ENCODE measurements at regions not wholly inside any gene's neighbourhood (a gene's known extent, or its start where the extent isn't known, plus 50 kb on each side); places are given as distances from the start of the nearest gene placed in this dataset.

GRCh38 chr3:124483915-124484470, 246.3 kb upstream of the UMPS start:
- no peak for TF ChIP-seq CTCF (conservative IDR thresholded peaks at IDR 0.05; ENCODE audit: low read length)
- no peak overlapping the region for H3K4me3 ChIP-seq (ENCODE audit: low read length)
- peak; percentile 25 for DNase-seq (ENCODE audit: low read depth)

GRCh38 chr3:124486324-124486723, 243.9 kb upstream of the UMPS start:
- DNase-seq (ENCODE audit: low read depth): peak; percentile 5
- H3K4me3 ChIP-seq (ENCODE audit: low read length): no peak overlapping the region
- 0 out of 2 replicates have a peak, but pooled peaks have one; percentile 11 for TF ChIP-seq CTCF (conservative IDR thresholded peaks at IDR 0.05; ENCODE audit: low read length)

- TF ChIP-seq CTCF (conservative IDR thresholded peaks at IDR 0.05; ENCODE audit: low read length): no peak
- H3K4me3 ChIP-seq (ENCODE audit: low read length): no peak overlapping the region
Observed at GRCh38 chr3:124489506-124489905, 240.7 kb upstream of the UMPS start.

GRCh38 chr3:124491098-124491497, 239.2 kb upstream of the UMPS start:
- H3K4me3 ChIP-seq (ENCODE audit: low read length): no peak overlapping the region
- no peak for DNase-seq (ENCODE audit: low read depth)
- TF ChIP-seq CTCF (conservative IDR thresholded peaks at IDR 0.05; ENCODE audit: low read length): no peak

More at GRCh38 chr3:124489506-124489905, 240.7 kb upstream of the UMPS start:
- no peak for DNase-seq (ENCODE audit: low read depth)

GRCh38 chr3:124491875-124492274, 238.4 kb upstream of the UMPS start:
- DNase-seq (ENCODE audit: low read depth): no peak
- no peak overlapping the region for H3K4me3 ChIP-seq (ENCODE audit: low read length)
- no peak for TF ChIP-seq CTCF (conservative IDR thresholded peaks at IDR 0.05; ENCODE audit: low read length)

- TF ChIP-seq CTCF (conservative IDR thresholded peaks at IDR 0.05; ENCODE audit: low read length): peak; percentile 34
- no peak overlapping the region for H3K4me3 ChIP-seq (ENCODE audit: low read length)
- DNase-seq (ENCODE audit: low read depth): peak; percentile 33
Observed at GRCh38 chr3:124492824-124493223, 237.4 kb upstream of the UMPS start.

GRCh38 chr3:124496061-124496460, 234.2 kb upstream of the UMPS start:
- no peak for DNase-seq (ENCODE audit: low read depth)
- no peak for TF ChIP-seq CTCF (conservative IDR thresholded peaks at IDR 0.05; ENCODE audit: low read length)
- no peak overlapping the region for H3K4me3 ChIP-seq (ENCODE audit: low read length)
